ENCODE measurements at regions not wholly inside any gene's neighbourhood (a gene's known extent, or its start where the extent isn't known, plus 50 kb on each side); places are given as distances from the start of the nearest gene placed in this dataset.

DNA sequence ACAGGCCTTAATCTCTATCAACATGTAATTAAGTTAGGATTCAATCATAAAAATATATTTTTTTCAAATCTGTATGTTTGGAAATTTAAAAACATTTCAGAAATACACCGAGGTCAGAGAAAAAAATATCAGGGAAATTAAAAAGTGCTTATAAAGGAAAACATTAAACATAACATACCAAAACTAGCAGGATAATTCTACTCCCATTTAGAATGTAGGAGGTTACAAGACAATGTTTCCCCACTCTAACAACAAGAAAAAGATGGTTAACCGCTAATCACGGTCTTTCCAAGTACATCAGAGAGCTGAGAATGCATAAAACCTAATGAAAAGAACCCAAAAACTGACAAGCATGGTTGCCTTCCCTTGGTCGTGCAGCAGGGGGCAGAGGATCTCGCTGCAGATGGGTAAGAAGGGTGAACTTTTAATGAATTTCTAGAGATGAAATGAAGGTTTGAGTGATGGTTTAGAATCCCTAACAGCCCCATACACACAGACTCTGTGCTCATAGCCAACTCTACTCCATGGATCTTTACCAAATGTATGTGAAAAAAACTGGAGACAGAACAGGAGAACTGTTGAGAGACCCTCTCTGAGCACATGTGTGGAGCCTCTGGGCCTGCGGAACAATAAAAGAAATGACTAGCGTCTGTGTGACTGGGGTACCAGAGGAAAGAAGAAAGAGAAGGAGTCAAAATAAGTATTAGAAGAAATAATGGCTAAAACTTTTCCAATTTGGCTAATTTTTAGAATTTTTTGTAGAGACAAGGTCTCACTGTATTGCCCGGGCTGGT, 51.3 kb upstream of the LSM14A start:
- H3K4me1 Mint-ChIP-seq (ENCODE audit: low read depth), result peaks cover 21% of the 10 kb centered on the region
- Histone ChIP-seq H3K9me3 (ENCODE audit: control insufficient read depth in 1 of 2, insufficient read depth in 1 of 2, low read length in 2 of 2) (no peaks in the 10 kb centered on the region), H3K36me3 (ENCODE audit: insufficient read depth, low read length) (no peaks in the 10 kb centered on the region), H3K27me3 (ENCODE audit: control insufficient read depth in 1 of 2, insufficient read depth in 2 of 2, low read length in 2 of 2) (no peaks in the 10 kb centered on the region), H3K27ac (ENCODE audit: low read depth in 1 of 2, low read length in 2 of 2) (no peak overlapping the region), H3K4me1 (ENCODE audit: insufficient read depth, low read length) (no peaks in the 10 kb centered on the region), H3K4me3 (ENCODE audit: low read length) (no peak overlapping the region)
- peak overlapping the region; percentile 4 for H3K27ac Mint-ChIP-seq
- H3K27me3 Mint-ChIP-seq, result peaks cover 4% of the 10 kb centered on the region
- POLR2A ChIA-PET, result interaction anchor here (0.5 kb wide), 1 partner anchor 20 kb away, joined by 3 read pairs; no protein-coding TSS in a partner anchor
- intact Hi-C loops (cut with DNase I, micrococcal nuclease), result loop anchor here (1.0 to 5.0 kb wide), 3 partner anchors 24 to 311 kb away; no protein-coding TSS in a partner anchor
- no peaks in the 10 kb centered on the region for H3K36me3 Mint-ChIP-seq (ENCODE audit: low read depth)
- CTCF ChIA-PET, result interaction anchor here (0.7 to 2.2 kb wide), 3 partner anchors 10 to 24 kb away, joined by 3 to 10 read pairs (median 3); no protein-coding TSS in a partner anchor
- DNase-seq (peak; percentile 23 to 74 (median 50)), ATAC-seq (ENCODE audit: poor library complexity) (peak; percentile 73)
- no peaks in the 10 kb centered on the region for H3K9me3 Mint-ChIP-seq
- no peak overlapping the region for H3K4me3 Mint-ChIP-seq
- TF ChIP-seq, protein P1, sequence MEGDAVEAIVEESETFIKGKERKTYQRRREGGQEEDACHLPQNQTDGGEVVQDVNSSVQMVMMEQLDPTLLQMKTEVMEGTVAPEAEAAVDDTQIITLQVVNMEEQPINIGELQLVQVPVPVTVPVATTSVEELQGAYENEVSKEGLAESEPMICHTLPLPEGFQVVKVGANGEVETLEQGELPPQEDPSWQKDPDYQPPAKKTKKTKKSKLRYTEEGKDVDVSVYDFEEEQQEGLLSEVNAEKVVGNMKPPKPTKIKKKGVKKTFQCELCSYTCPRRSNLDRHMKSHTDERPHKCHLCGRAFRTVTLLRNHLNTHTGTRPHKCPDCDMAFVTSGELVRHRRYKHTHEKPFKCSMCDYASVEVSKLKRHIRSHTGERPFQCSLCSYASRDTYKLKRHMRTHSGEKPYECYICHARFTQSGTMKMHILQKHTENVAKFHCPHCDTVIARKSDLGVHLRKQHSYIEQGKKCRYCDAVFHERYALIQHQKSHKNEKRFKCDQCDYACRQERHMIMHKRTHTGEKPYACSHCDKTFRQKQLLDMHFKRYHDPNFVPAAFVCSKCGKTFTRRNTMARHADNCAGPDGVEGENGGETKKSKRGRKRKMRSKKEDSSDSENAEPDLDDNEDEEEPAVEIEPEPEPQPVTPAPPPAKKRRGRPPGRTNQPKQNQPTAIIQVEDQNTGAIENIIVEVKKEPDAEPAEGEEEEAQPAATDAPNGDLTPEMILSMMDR (IDR thresholded peaks at IDR 0.05), result peak; percentile 80

Measured in CD4-positive, alpha-beta T cell (primary cell).